ENCODE measurements at regions not wholly inside any gene's neighbourhood (a gene's known extent, or its start where the extent isn't known, plus 50 kb on each side); places are given as distances from the start of the nearest gene placed in this dataset.

DNA sequence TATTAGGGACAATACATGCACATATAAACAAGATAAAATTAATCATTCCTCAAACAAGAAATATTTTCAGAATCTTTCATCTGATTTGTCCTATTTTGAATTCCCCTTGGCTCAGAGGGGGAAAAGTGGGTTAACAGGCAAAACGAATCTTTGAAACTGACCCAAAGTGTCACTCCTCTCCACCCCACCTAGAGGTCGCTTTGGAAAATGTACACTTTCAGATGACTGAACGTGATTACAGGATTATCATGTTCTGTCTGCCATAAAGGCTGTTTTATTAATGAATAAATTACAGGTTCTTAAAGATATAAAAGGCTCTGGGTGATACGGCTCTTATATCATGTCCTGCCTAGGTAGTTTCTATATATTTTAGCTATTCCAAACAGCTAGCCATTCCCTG, 1735.0 kb downstream of the LRRC4C start:
- Histone ChIP-seq H2AFZ (ENCODE audit: insufficient read depth, low read depth, low read length, poor library complexity, severe bottlenecking) (no peak overlapping the region), H3K79me2 (ENCODE audit: control insufficient read depth, insufficient read depth, low read length) (no peaks in the 10 kb centered on the region), H3K36me3 (replicated peaks in 1 of 2; ENCODE audit: control extremely low read depth in 1 of 2, control insufficient read depth in 1 of 2, extremely low read depth in 1 of 2, insufficient read depth in 2 of 2, low read length in 1 of 2) (no peaks in the 10 kb centered on the region), H4K20me1 (ENCODE audit: control insufficient read depth, insufficient read depth, low read length, poor library complexity, severe bottlenecking) (no peaks in the 10 kb centered on the region), H3K27me3 (replicated peaks in 1 of 4; ENCODE audit: control extremely low read depth in 1 of 4, control insufficient read depth in 3 of 4, insufficient read depth in 4 of 4, low read length in 3 of 4) (no peaks in the 10 kb centered on the region), H3K4me1 (ENCODE audit: control insufficient read depth in 2 of 2, insufficient read depth in 2 of 2, low read length in 2 of 2) (no peaks in the 10 kb centered on the region), H3K4me3 (ENCODE audit: control extremely low read depth in 1 of 5, extremely low read depth in 1 of 5, insufficient read depth in 1 of 5, low read depth in 2 of 5, low read length in 4 of 5) (no peak overlapping the region), H3K9me3 (ENCODE audit: control extremely low read depth in 1 of 3, control insufficient read depth in 2 of 3, insufficient read depth in 1 of 3, low read length in 2 of 3) (no peaks in the 10 kb centered on the region), H3K4me2 (replicated peaks; ENCODE audit: low read depth, low read length, poor library complexity, severe bottlenecking) (no peak overlapping the region), H3K9ac (ENCODE audit: low read length) (no peak overlapping the region), H3K27ac (ENCODE audit: low read length in 2 of 2) (no peak overlapping the region)
- DNase-seq (no peak), ATAC-seq (ENCODE audit: low read depth) (no peak)
- ChIA-PET CTCF (interaction anchor here (0.7 kb wide), 1 partner anchor 61 kb away, joined by 3 read pairs; no protein-coding TSS in a partner anchor), POLR2A (no interaction called here)
- WGBS (ENCODE audit: insufficient coverage) = no CpG with 5 or more reads among the region's 4 CpGs
- H3K27me3 Mint-ChIP-seq = no peaks in the 10 kb centered on the region
- intact Hi-C loops (cut with micrococcal nuclease) = no loop called here
- peaks cover 2% of the 10 kb centered on the region for H3K9me3 Mint-ChIP-seq (ENCODE audit: insufficient read depth)
- TF ChIP-seq, protein P1, sequence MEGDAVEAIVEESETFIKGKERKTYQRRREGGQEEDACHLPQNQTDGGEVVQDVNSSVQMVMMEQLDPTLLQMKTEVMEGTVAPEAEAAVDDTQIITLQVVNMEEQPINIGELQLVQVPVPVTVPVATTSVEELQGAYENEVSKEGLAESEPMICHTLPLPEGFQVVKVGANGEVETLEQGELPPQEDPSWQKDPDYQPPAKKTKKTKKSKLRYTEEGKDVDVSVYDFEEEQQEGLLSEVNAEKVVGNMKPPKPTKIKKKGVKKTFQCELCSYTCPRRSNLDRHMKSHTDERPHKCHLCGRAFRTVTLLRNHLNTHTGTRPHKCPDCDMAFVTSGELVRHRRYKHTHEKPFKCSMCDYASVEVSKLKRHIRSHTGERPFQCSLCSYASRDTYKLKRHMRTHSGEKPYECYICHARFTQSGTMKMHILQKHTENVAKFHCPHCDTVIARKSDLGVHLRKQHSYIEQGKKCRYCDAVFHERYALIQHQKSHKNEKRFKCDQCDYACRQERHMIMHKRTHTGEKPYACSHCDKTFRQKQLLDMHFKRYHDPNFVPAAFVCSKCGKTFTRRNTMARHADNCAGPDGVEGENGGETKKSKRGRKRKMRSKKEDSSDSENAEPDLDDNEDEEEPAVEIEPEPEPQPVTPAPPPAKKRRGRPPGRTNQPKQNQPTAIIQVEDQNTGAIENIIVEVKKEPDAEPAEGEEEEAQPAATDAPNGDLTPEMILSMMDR (IDR thresholded peaks at IDR 0.05) = no peak
- TF ChIP-seq EZH2 (IDR thresholded peaks at IDR 0.05; ENCODE audit: borderline replicate concordance, insufficient read depth, low read depth, low read length, poor library complexity, severe bottlenecking) = no peak
- no peak overlapping the region for H3K4me3 Mint-ChIP-seq
- no peaks in the 10 kb centered on the region for H3K4me1 Mint-ChIP-seq
- H3K27ac Mint-ChIP-seq = no peak overlapping the region

DNA sequence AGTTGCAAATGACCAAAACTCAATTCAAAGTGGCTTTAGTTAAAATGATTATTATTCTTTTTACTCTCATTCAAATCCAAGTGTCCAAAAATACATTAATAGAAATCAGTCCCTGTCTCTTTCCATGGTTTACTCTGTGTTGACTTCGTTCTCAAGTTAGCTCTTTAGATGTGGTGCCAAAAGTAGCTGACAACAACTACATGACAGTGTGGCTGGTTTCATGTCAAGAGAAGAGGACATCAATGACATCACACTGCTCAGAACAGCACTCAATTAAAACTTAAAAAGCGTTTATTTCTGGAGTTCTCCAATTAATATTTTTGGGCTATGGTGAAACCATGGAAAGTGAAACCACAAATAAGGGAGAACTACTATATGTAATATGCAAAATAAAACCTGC, 1746.9 kb downstream of the LRRC4C start:
- H3K4me1 Mint-ChIP-seq = no peaks in the 10 kb centered on the region
- no peaks in the 10 kb centered on the region for H3K9me3 ChIP-seq (ENCODE audit: control extremely low read depth in 1 of 3, control insufficient read depth in 2 of 3, insufficient read depth in 1 of 3, low read length in 2 of 3)
- H3K36me3 ChIP-seq (replicated peaks in 1 of 2; ENCODE audit: control extremely low read depth in 1 of 2, control insufficient read depth in 1 of 2, extremely low read depth in 1 of 2, insufficient read depth in 2 of 2, low read length in 1 of 2) = no peaks in the 10 kb centered on the region
- no peaks in the 10 kb centered on the region for H4K20me1 ChIP-seq (ENCODE audit: control insufficient read depth, insufficient read depth, low read length, poor library complexity, severe bottlenecking)
- H3K27me3 ChIP-seq (replicated peaks in 1 of 4; ENCODE audit: control extremely low read depth in 1 of 4, control insufficient read depth in 3 of 4, insufficient read depth in 4 of 4, low read length in 3 of 4) = no peaks in the 10 kb centered on the region
- no peak overlapping the region for H2AFZ ChIP-seq (ENCODE audit: insufficient read depth, low read depth, low read length, poor library complexity, severe bottlenecking)
- DNase-seq (no peak), ATAC-seq (ENCODE audit: low read depth) (no peak)
- ChIA-PET POLR2A (no interaction called here), CTCF (no interaction called here)
- H3K27me3 Mint-ChIP-seq = no peaks in the 10 kb centered on the region
- no CpG with 5 or more reads among the region's 2 CpGs for WGBS (ENCODE audit: insufficient coverage)
- no peak overlapping the region for H3K4me3 ChIP-seq (ENCODE audit: control extremely low read depth in 1 of 5, extremely low read depth in 1 of 5, insufficient read depth in 1 of 5, low read depth in 2 of 5, low read length in 4 of 5)
- H3K9me3 Mint-ChIP-seq (ENCODE audit: insufficient read depth) = peaks cover 2% of the 10 kb centered on the region
- no peak for TF ChIP-seq EZH2 (IDR thresholded peaks at IDR 0.05; ENCODE audit: borderline replicate concordance, insufficient read depth, low read depth, low read length, poor library complexity, severe bottlenecking)
- TF ChIP-seq, protein P1 (IDR thresholded peaks at IDR 0.05) = no peak
- H3K4me2 ChIP-seq (replicated peaks; ENCODE audit: low read depth, low read length, poor library complexity, severe bottlenecking) = no peak overlapping the region
- no peak overlapping the region for H3K27ac ChIP-seq (ENCODE audit: low read length in 2 of 2)
- no peaks in the 10 kb centered on the region for H3K79me2 ChIP-seq (ENCODE audit: control insufficient read depth, insufficient read depth, low read length)
- no peak overlapping the region for H3K9ac ChIP-seq (ENCODE audit: low read length)
- H3K4me1 ChIP-seq (ENCODE audit: control insufficient read depth in 2 of 2, insufficient read depth in 2 of 2, low read length in 2 of 2) = no peaks in the 10 kb centered on the region
- intact Hi-C loops (cut with micrococcal nuclease) = no loop called here
- no peak overlapping the region for H3K27ac Mint-ChIP-seq
- H3K4me3 Mint-ChIP-seq = no peak overlapping the region

Data from B cell (primary cell).